Upper lobe of left lung (tissue), 6 donors: ENCODE measurements at regions not wholly inside any gene's neighbourhood (a gene's known extent, or its start where the extent isn't known, plus 50 kb on each side); places are given as distances from the start of the nearest gene placed in this dataset.

ENCODE experiments used
- ATAC-seq, 2 donors: fragments of 200-7000 bp; cut with Tn5 transposase; one replicate each; pipeline ENCODE4 v1.9.1; 2022; ENCODE audit warnings: mild to moderate bottlenecking in 2 of 2, moderate library complexity in 2 of 2; ENCODE audit not compliant: low FRiP score in 2 of 2
- DNase-seq, 2 donors: peaks; one replicate each; pipeline ENCODE4 v3.0.0-alpha.2; 2019 to 2020
- H3K27ac ChIP-seq, 4 donors: fragments of 200-600 bp; sonication (generic); one replicate each; pipeline ENCODE4 v1.5.1; 2016 to 2019
- H3K27me3 ChIP-seq, 4 donors: fragments of 200-600 bp; sonication (generic); one replicate each; pipeline ENCODE4 v1.5.1; 2017 to 2019
- H3K36me3 ChIP-seq, 4 donors: fragments of 200-600 bp; sonication (generic); one replicate each; pipeline ENCODE4 v1.5.1; 2016 to 2019
- H3K4me1 ChIP-seq, 4 donors: fragments of 200-600 bp; sonication (generic); one replicate each; pipeline ENCODE4 v1.5.1; 2018 to 2019
- H3K4me3 ChIP-seq, 4 donors: fragments of 200-600 bp; sonication (generic); one replicate each; pipeline ENCODE4 v1.5.1; 2017 to 2019; ENCODE audit warnings: mild to moderate bottlenecking in 2 of 4, moderate library complexity in 1 of 4
- H3K9me3 ChIP-seq, 4 donors: fragments of 200-600 bp; sonication (generic); one replicate each; pipeline ENCODE4 v1.5.1; 2018 to 2019
- CTCF ChIP-seq, 6 experiments: fragments of 450-650 bp in 4 of 6; fragments of 200-600 bp in 2 of 6; sonication (generic) in 2 of 6; IDR thresholded peaks; one replicate each; pipeline ENCODE4 v1.5.1; 2016 to 2019; ENCODE audit warnings: antibody characterized with exemption in 6 of 6
- EP300 ChIP-seq, 4 donors: sonication (generic); formaldehyde crosslinking; IDR thresholded peaks; one replicate each; pipeline ENCODE4 v1.5.1; 2017; ENCODE audit warnings: antibody characterized with exemption in 4 of 4, control low read depth in 2 of 4
- POLR2A ChIP-seq, 4 donors: fragments of 450-650 bp; IDR thresholded peaks; one replicate each; pipeline ENCODE4 v1.5.1; 2016 to 2017; ENCODE audit warnings: antibody characterized with exemption in 4 of 4, mild to moderate bottlenecking in 2 of 4
- POLR2AphosphoS5 ChIP-seq, 2 donors: sonication (generic); formaldehyde crosslinking; IDR thresholded peaks; one replicate each; pipeline ENCODE4 v1.5.1; 2017; ENCODE audit warnings: antibody characterized with exemption in 2 of 2
- WGBS, 2 donors: methylation state at CpG; one replicate each; pipeline ENCODE4 v1.1.5; 2017 to 2018; 5-methylcytosine and 5-hydroxymethylcytosine counted together
- donor health status: DM: no; HTN: no; CAD: no; lungs with moderate emphysema.
- donor health status: DM: no; HTN: yes; CAD: no; lungs with severe emphysema.

- 90 to 91% methylated on average over 2 of the region's 2 CpGs for WGBS, 2 donors
- TF ChIP-seq EP300 (IDR thresholded peaks at IDR 0.05) (no peak), CTCF (IDR thresholded peaks at IDR 0.05) (no peak), POLR2AphosphoS5 (IDR thresholded peaks at IDR 0.05) (no peak), POLR2A (IDR thresholded peaks at IDR 0.05) (no peak)
- Histone ChIP-seq H3K4me1 (no peaks in the 10 kb centered on the region), H3K27me3 (no peaks in the 10 kb centered on the region), H3K4me3 (no peak overlapping the region), H3K36me3 (no peaks in the 10 kb centered on the region), H3K27ac (no peak overlapping the region), H3K9me3 (no peaks in the 10 kb centered on the region)
- ATAC-seq (no peak), DNase-seq (no peak)
These were observed 602.2 kb upstream of the NRSN1 start for GRCh38 chr6:23523771-23524170.

- H3K27ac ChIP-seq: no peak overlapping the region
- H3K4me3 ChIP-seq: no peak overlapping the region
- H3K9me3 ChIP-seq: no peaks in the 10 kb centered on the region
- TF ChIP-seq POLR2A (IDR thresholded peaks at IDR 0.05) (no peak), CTCF (IDR thresholded peaks at IDR 0.05) (no peak), EP300 (IDR thresholded peaks at IDR 0.05) (no peak), POLR2AphosphoS5 (IDR thresholded peaks at IDR 0.05) (no peak)
- ATAC-seq: no peak
- H3K36me3 ChIP-seq: no peaks in the 10 kb centered on the region
- no peaks in the 10 kb centered on the region for H3K4me1 ChIP-seq
- H3K27me3 ChIP-seq: no peaks in the 10 kb centered on the region
- no peak for DNase-seq
These were observed 601.5 kb upstream of the NRSN1 start for GRCh38 chr6:23524548-23524947.

DNA sequence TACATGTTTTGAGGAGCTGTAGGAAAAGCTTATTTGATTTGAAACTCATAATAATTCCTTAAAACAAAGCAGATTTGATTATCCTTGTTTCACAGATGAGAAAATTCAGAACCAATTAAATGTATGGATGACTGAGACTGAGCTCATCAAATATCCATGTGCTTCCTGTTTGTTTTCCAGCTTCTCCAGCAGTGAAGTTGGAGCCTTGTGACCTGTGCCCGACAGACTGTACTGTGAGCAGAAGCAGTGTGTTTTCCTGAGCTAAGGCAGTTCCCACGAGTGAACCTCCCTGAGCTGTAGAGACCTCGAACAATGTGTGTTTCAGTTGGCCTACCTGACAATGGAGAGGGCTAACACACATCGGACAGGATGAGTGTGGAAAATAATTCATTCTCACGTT, 599.5 kb upstream of the NRSN1 start:
- Histone ChIP-seq H3K27me3 (no peaks in the 10 kb centered on the region), H3K27ac (no peak overlapping the region), H3K9me3 (no peaks in the 10 kb centered on the region), H3K4me1 (no peaks in the 10 kb centered on the region), H3K4me3 (no peak overlapping the region), H3K36me3 (no peaks in the 10 kb centered on the region)
- DNase-seq: no peak
- 81 to 91% methylated on average over 5 of the region's 5 CpGs for WGBS, 2 donors
- no peak for ATAC-seq
- no peak for TF ChIP-seq EP300 (IDR thresholded peaks at IDR 0.05)
- no peak for TF ChIP-seq POLR2AphosphoS5 (IDR thresholded peaks at IDR 0.05)
- TF ChIP-seq POLR2A (IDR thresholded peaks at IDR 0.05): no peak
- TF ChIP-seq CTCF (IDR thresholded peaks at IDR 0.05): no peak

- 47 to 57% methylated on average over 2 of the region's 2 CpGs for WGBS, 2 donors
- H3K4me1 ChIP-seq: no peaks in the 10 kb centered on the region
- no peaks in the 10 kb centered on the region for H3K36me3 ChIP-seq
- no peak for DNase-seq
- no peak overlapping the region for H3K4me3 ChIP-seq
- no peak for ATAC-seq
- no peak for TF ChIP-seq CTCF (IDR thresholded peaks at IDR 0.05)
- no peak for TF ChIP-seq POLR2A (IDR thresholded peaks at IDR 0.05)
- no peak for TF ChIP-seq POLR2AphosphoS5 (IDR thresholded peaks at IDR 0.05)
- TF ChIP-seq EP300 (IDR thresholded peaks at IDR 0.05): no peak
- H3K27me3 ChIP-seq: no peaks in the 10 kb centered on the region
- no peaks in the 10 kb centered on the region for H3K9me3 ChIP-seq
- H3K27ac ChIP-seq: no peak overlapping the region
These were observed 596.1 kb upstream of the NRSN1 start for GRCh38 chr6:23529902-23530301.

- 60 to 73% methylated on average over 2 of the region's 2 CpGs for WGBS, 2 donors
- no peaks in the 10 kb centered on the region for H3K36me3 ChIP-seq
- TF ChIP-seq POLR2A (IDR thresholded peaks at IDR 0.05) (no peak), POLR2AphosphoS5 (IDR thresholded peaks at IDR 0.05) (no peak), CTCF (IDR thresholded peaks at IDR 0.05) (no peak), EP300 (IDR thresholded peaks at IDR 0.05) (no peak)
- no peak overlapping the region for H3K4me3 ChIP-seq
- H3K27me3 ChIP-seq: no peaks in the 10 kb centered on the region
- no peak for ATAC-seq
- H3K27ac ChIP-seq: no peak overlapping the region
- no peak for DNase-seq
- no peaks in the 10 kb centered on the region for H3K9me3 ChIP-seq
- H3K4me1 ChIP-seq: no peaks in the 10 kb centered on the region
These were observed 594.3 kb upstream of the NRSN1 start for GRCh38 chr6:23531666-23532065.
